ENCODE measurements at regions not wholly inside any gene's neighbourhood (a gene's known extent, or its start where the extent isn't known, plus 50 kb on each side); places are given as distances from the start of the nearest gene placed in this dataset.

DNA sequence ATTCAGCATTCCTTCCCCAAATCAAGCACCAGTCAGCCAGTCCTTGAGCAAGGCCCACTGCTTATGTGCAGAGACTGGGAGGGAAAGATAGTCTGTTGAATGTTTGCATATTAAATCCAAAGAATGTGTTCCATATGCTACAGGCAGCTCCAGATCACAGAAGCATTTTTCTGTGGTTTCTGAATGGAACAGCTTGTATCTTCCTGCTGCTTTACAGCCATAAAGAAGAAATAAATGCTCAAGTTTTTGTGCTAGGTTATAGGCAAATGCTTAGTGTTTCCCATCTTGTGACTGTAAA is 310.3 kb downstream of the TRIM36 start:
- H2BK5ac ChIP-seq (ENCODE audit: low read depth, low read length): no peak overlapping the region
- H4K8ac ChIP-seq (ENCODE audit: extremely low read depth, insufficient read depth, low read length): no peak overlapping the region
- no peak overlapping the region for H4K5ac ChIP-seq (ENCODE audit: insufficient read length, low read depth, low read length)
- no peaks in the 10 kb centered on the region for H4K20me1 ChIP-seq (replicated peaks in 1 of 2; ENCODE audit: control insufficient read depth in 1 of 2, insufficient read depth in 2 of 2, low read length in 2 of 2)
- H3K23ac ChIP-seq (ENCODE audit: insufficient read length): no peak overlapping the region
- no peak overlapping the region for H3K18ac ChIP-seq (ENCODE audit: extremely low read depth, low read length)
- FAIRE-seq (no peak), DNase-seq (ENCODE audit: low read depth in 1 of 2, low spot score in 2 of 2) (no peak)
- H3K14ac ChIP-seq (ENCODE audit: insufficient read length): no peak overlapping the region
- no peak overlapping the region for H2BK120ac ChIP-seq (replicated peaks; ENCODE audit: low read depth, low read length)
- H3K4me1 ChIP-seq (replicated peaks in 1 of 4; ENCODE audit: control insufficient read depth in 3 of 4, insufficient read depth in 4 of 4, low read length in 3 of 4): no peaks in the 10 kb centered on the region; a peak in 1 of 7 replicates
- no peaks in the 10 kb centered on the region for H3K36me3 ChIP-seq (ENCODE audit: control insufficient read depth in 2 of 4, insufficient read depth in 4 of 4, low read length in 3 of 4)
- ChIA-PET POLR2A (ENCODE audit: partially characterized antibody) (no interaction called here), CTCF (ENCODE audit: partially characterized antibody) (interaction anchor here (1.5 to 1.7 kb wide), 2 partner anchors 14 to 210 kb away, joined by 3 to 5 read pairs; no protein-coding TSS in a partner anchor)
- H2BK12ac ChIP-seq (ENCODE audit: low read depth, low read length): no peak overlapping the region
- no peak overlapping the region for H3K4me3 ChIP-seq (ENCODE audit: extremely low read depth in 1 of 4, insufficient read depth in 2 of 4, low read depth in 3 of 4, low read length in 4 of 4)
- H2BK15ac ChIP-seq (ENCODE audit: low read length): no peak overlapping the region
- no peak overlapping the region for H3K27ac ChIP-seq (ENCODE audit: low read depth, low read length)
- 0 out of 7 replicates have a peak overlapping the region, but pooled peaks of 1 of the 4 experiments have one; percentile 13 for H3K9ac ChIP-seq (replicated peaks in 1 of 4; ENCODE audit: extremely low read depth in 1 of 4, low read depth in 3 of 4, low read length in 3 of 4)
- no peak overlapping the region for H2AK5ac ChIP-seq (ENCODE audit: low read depth, low read length)
- no peaks in the 10 kb centered on the region for H3K79me1 ChIP-seq (ENCODE audit: low read depth, low read length)
- no peaks in the 10 kb centered on the region for H3K23me2 ChIP-seq (ENCODE audit: low read depth, low read length)
- H3K9me3 ChIP-seq (ENCODE audit: insufficient read depth in 2 of 2, low read depth in 1 of 2, low read length in 1 of 2): no peaks in the 10 kb centered on the region
- no peaks in the 10 kb centered on the region for H3K27me3 ChIP-seq (replicated peaks in 1 of 4; ENCODE audit: control insufficient read depth in 3 of 4, extremely low read depth in 1 of 4, insufficient read depth in 3 of 4, low read length in 3 of 4)
- no peaks in the 10 kb centered on the region for H3K79me2 ChIP-seq (ENCODE audit: control insufficient read depth in 1 of 2, insufficient read depth in 2 of 2, low read length in 2 of 2)
- TF ChIP-seq JUND (IDR thresholded peaks at IDR 0.05; ENCODE audit: low read length): no peak
- TF ChIP-seq, protein P1, sequence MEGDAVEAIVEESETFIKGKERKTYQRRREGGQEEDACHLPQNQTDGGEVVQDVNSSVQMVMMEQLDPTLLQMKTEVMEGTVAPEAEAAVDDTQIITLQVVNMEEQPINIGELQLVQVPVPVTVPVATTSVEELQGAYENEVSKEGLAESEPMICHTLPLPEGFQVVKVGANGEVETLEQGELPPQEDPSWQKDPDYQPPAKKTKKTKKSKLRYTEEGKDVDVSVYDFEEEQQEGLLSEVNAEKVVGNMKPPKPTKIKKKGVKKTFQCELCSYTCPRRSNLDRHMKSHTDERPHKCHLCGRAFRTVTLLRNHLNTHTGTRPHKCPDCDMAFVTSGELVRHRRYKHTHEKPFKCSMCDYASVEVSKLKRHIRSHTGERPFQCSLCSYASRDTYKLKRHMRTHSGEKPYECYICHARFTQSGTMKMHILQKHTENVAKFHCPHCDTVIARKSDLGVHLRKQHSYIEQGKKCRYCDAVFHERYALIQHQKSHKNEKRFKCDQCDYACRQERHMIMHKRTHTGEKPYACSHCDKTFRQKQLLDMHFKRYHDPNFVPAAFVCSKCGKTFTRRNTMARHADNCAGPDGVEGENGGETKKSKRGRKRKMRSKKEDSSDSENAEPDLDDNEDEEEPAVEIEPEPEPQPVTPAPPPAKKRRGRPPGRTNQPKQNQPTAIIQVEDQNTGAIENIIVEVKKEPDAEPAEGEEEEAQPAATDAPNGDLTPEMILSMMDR (IDR thresholded peaks at IDR 0.05; ENCODE audit: control extremely low read depth in 1 of 3, insufficient read depth in 1 of 3, low read depth in 1 of 3, low read length in 3 of 3): no peak
- H2BK20ac ChIP-seq (ENCODE audit: low read length): no peak overlapping the region
- no peak overlapping the region for H3K4ac ChIP-seq (replicated peaks; ENCODE audit: insufficient read length, low read depth, low read length)
- no peak overlapping the region for H2AFZ ChIP-seq (ENCODE audit: low read length)
- no peak overlapping the region for H3K4me2 ChIP-seq (ENCODE audit: insufficient read depth in 1 of 2, low read depth in 2 of 2, low read length in 2 of 2)
- H3K56ac ChIP-seq (replicated peaks; ENCODE audit: insufficient read length, low read depth, low read length): no peak overlapping the region
- no peak overlapping the region for H4K91ac ChIP-seq (replicated peaks; ENCODE audit: insufficient read length, low read length)

Measured in H1 (cell line).